K562 (cell line): ENCODE measurements at regions not wholly inside any gene's neighbourhood (a gene's known extent, or its start where the extent isn't known, plus 50 kb on each side); places are given as distances from the start of the nearest gene placed in this dataset.

Experiments used
- ATF7 ChIP-seq: fragments of 450-650 bp; IDR thresholded peaks from 2 replicates; pipeline ENCODE4 v1.7.1; 2014; ENCODE audit warnings: mild to moderate bottlenecking, moderate library complexity
- BRCA1 ChIP-seq, 2 experiments: fragments of 450-650 bp in 1 of 2; sonication (generic) in 1 of 2; formaldehyde crosslinking in 1 of 2; IDR thresholded peaks; 2 replicates each; pipeline versions ENCODE4 v1.5.0 to v1.6.1; 2017 to 2020; ENCODE audit warnings: mild to moderate bottlenecking in 1 of 2, missing genetic modification reagents in 1 of 2
- CTCF ChIP-seq, 3 experiments: IDR thresholded peaks in 2 of 3; conservative IDR thresholded peaks in 1 of 3; 2 replicates each; pipeline ENCODE4 v1.5.1; 2011 to 2012; ENCODE audit warnings: low read length in 3 of 3, mild to moderate bottlenecking in 3 of 3, control low read depth in 2 of 3, improper control_type of control experiment in 1 of 3, inconsistent platforms in 1 of 3, low read depth in 1 of 3, mixed read lengths in 1 of 3, moderate library complexity in 1 of 3; ENCODE audit not compliant: insufficient read depth in 2 of 3
- EP300 ChIP-seq: IDR thresholded peaks from 2 replicates; pipeline ENCODE4 v1.6.1; 2012; ENCODE audit warnings: low read length, improper control_type of control experiment
- JUN ChIP-seq, 2 experiments: sonication (generic) in 1 of 2; formaldehyde crosslinking in 1 of 2; IDR thresholded peaks; 2 replicates each; pipeline versions ENCODE4 v1.6.1 to v1.8.0; 2012 to 2022; ENCODE audit warnings: borderline replicate concordance in 2 of 2, mild to moderate bottlenecking in 2 of 2, improper control_type of control experiment in 1 of 2, low read depth in 1 of 2, low read length in 1 of 2, missing genetic modification reagents in 1 of 2
- NFIC ChIP-seq: fragments of 450-650 bp; IDR thresholded peaks from 2 replicates; pipeline ENCODE4 v1.6.1; 2017; ENCODE audit warnings: mild to moderate bottlenecking, inconsistent platforms
- PHF8 ChIP-seq: fragments of 200-600 bp; sonication (generic); IDR thresholded peaks from 2 replicates; pipeline ENCODE4 v1.6.1; 2012; ENCODE audit warnings: mixed run types, mild to moderate bottlenecking, inconsistent platforms, low read length, moderate library complexity, borderline replicate concordance
- POLR2A ChIP-seq: fragments of 450-650 bp; conservative IDR thresholded peaks from 2 replicates; pipeline ENCODE4 v1.6.1; 2016
- STAT6 ChIP-seq: sonication (generic); formaldehyde crosslinking; IDR thresholded peaks from 2 replicates; pipeline ENCODE4 v1.8.1; 2023; ENCODE audit warnings: mild to moderate bottlenecking, missing genetic modification reagents
- ZNF140 ChIP-seq: fragments of 250-450 bp; sonication (Bioruptor Pico); IDR thresholded peaks from 2 replicates; pipeline ENCODE4 v1.8.0; 2021; ENCODE audit warnings: moderate library complexity, mild to moderate bottlenecking, inconsistent platforms
- ZNF143 ChIP-seq: sonication (generic); formaldehyde crosslinking; IDR thresholded peaks from 2 replicates; pipeline ENCODE4 v1.9.0; 2022; ENCODE audit warnings: mild to moderate bottlenecking, missing genetic modification reagents

GRCh38 chr6:137791281-137792159 lies 75.5 kb upstream of the TNFAIP3 start:
- TF ChIP-seq POLR2A: no peak
- no peak for TF ChIP-seq ZNF143 (CRISPR knock-in tag)
- TF ChIP-seq BRCA1 (IDR thresholded peaks at IDR 0.05): no peak
- no peak for TF ChIP-seq BRCA1 (CRISPR knock-in tag; IDR thresholded peaks at IDR 0.05)
- no peak for TF ChIP-seq PHF8
- TF ChIP-seq JUN (IDR thresholded peaks at IDR 0.05; ENCODE audit: borderline replicate concordance, low read depth, low read length): no peak
- no peak for TF ChIP-seq JUN (CRISPR knock-in tag; IDR thresholded peaks at IDR 0.05; ENCODE audit: borderline replicate concordance)
- no peak for TF ChIP-seq CTCF (IDR thresholded peaks at IDR 0.05 in 2 of 3, conservative IDR thresholded peaks at IDR 0.05 in 1 of 3; ENCODE audit: insufficient read depth in 2 of 3, low read depth in 1 of 3, low read length in 3 of 3)
- no peak for TF ChIP-seq ZNF140 (CRISPR knock-in tag)
- TF ChIP-seq NFIC: no peak
- no peak for TF ChIP-seq STAT6
- TF ChIP-seq EP300: no peak
- no peak for TF ChIP-seq ATF7
